Spleen (tissue), 11 donors: ENCODE measurements at regions not wholly inside any gene's neighbourhood (a gene's known extent, or its start where the extent isn't known, plus 50 kb on each side); places are given as distances from the start of the nearest gene placed in this dataset.
"Not testable (repeated sequence)": the region's sequence is repeated elsewhere in the genome, so short reads cannot be mapped to it uniquely, and the experiment has no call there.

ENCODE experiments used
- DNase-seq: peaks from one replicate; pipeline ENCODE4 v3.0.0-alpha.2; 2020
- H3K27ac ChIP-seq, 8 donors: fragments of 200-600 bp; sonication (generic) in 7 of 8; 1 replicate in 4 of 8; 2 replicates in 4 of 8; pipeline versions ENCODE4 v1.5.0 to v1.8.0; 2016 to 2021; ENCODE audit warnings: inconsistent platforms in 4 of 8, mild to moderate bottlenecking in 4 of 8, moderate library complexity in 1 of 8
- H3K27me3 ChIP-seq, 7 donors: fragments of 200-600 bp; sonication (generic) in 6 of 7; replicated peaks in 1 of 7; 1 replicate in 4 of 7; 2 replicates in 3 of 7; pipeline versions ENCODE4 v1.5.0 to v1.8.0; 2016 to 2021; ENCODE audit warnings: inconsistent platforms in 3 of 7, mild to moderate bottlenecking in 1 of 7
- H3K36me3 ChIP-seq, 6 donors: fragments of 200-600 bp; sonication (generic) in 5 of 6; 1 replicate in 4 of 6; 2 replicates in 2 of 6; pipeline versions ENCODE4 v1.5.0 to v1.8.0; 2016 to 2021; ENCODE audit warnings: inconsistent platforms in 2 of 6
- H3K4me1 ChIP-seq, 6 donors: fragments of 200-600 bp; sonication (generic) in 5 of 6; 1 replicate in 3 of 6; 2 replicates in 3 of 6; pipeline versions ENCODE4 v1.5.0 to v1.8.0; 2016 to 2021; ENCODE audit warnings: inconsistent platforms in 3 of 6
- H3K4me3 ChIP-seq, 8 donors: fragments of 200-600 bp; sonication (generic) in 7 of 8; 1 replicate in 4 of 8; 2 replicates in 4 of 8; pipeline versions ENCODE4 v1.5.0 to v1.8.0; 2016 to 2021; ENCODE audit warnings: inconsistent platforms in 4 of 8, mild to moderate bottlenecking in 4 of 8, moderate library complexity in 2 of 8
- H3K9me3 ChIP-seq, 8 donors: fragments of 200-600 bp; sonication (generic) in 7 of 8; 1 replicate in 4 of 8; 2 replicates in 4 of 8; pipeline versions ENCODE4 v1.5.0 to v1.8.0; 2016 to 2021; ENCODE audit warnings: inconsistent platforms in 4 of 8
- CTCF ChIP-seq, 11 experiments: fragments of 200-600 bp in 7 of 11; fragments of 450-650 bp in 4 of 11; sonication (generic) in 4 of 11; IDR thresholded peaks in 8 of 11; conservative IDR thresholded peaks in 3 of 11; 1 replicate in 7 of 11; 2 replicates in 4 of 11; pipeline versions ENCODE4 v1.4.0 to v1.8.0; 2016 to 2021; ENCODE audit warnings: antibody characterized with exemption in 11 of 11, inconsistent platforms in 4 of 11, mild to moderate bottlenecking in 1 of 11
- POLR2A ChIP-seq, 3 donors: fragments of 450-650 bp; IDR thresholded peaks; one replicate each; pipeline ENCODE4 v1.5.1; 2017; ENCODE audit warnings: antibody characterized with exemption in 3 of 3, mild to moderate bottlenecking in 1 of 3
- POLR2AphosphoS5 ChIP-seq, 3 donors: sonication (generic); formaldehyde crosslinking; IDR thresholded peaks; one replicate each; pipeline ENCODE4 v1.5.1; 2017; ENCODE audit warnings: antibody characterized with exemption in 3 of 3
- WGBS, 5 donors: extraction: QIAGEN DNeasy Blood & Tissue Kit in 3 of 5; methylation state at CpG; one replicate each; pipeline versions ENCODE4 v1.1.5 to v1.1.7; 2013 to 2018; 5-methylcytosine and 5-hydroxymethylcytosine counted together
- intact Hi-C: fragments of 100-400 bp; cut with DNase I; formaldehyde crosslinking; loops from one replicate; pipeline ENCODE4 v1.15.0; 2023; ENCODE audit warnings: low total_unique reads
- donor health status: healthy with polysubstance abuse.
- donor health status: DM: no; HTN: no; CAD: no; lungs with moderate emphysema.
- donor health status: DM: no; HTN: no; CAD: no.
- donor health status: Bipolar disorder and iron deficiency.
- donor health status: healthy.
- donor health status: DM: no; HTN: no; CAD: no.
- donor health status: DM: yes; HTN: yes; CAD: no.

GRCh38 chr18:51355841-51356240, 158.4 kb upstream of the MEX3C start:
- no peak overlapping the region for H3K4me3 ChIP-seq
- H3K9me3 ChIP-seq: no peaks in the 10 kb centered on the region
- peaks cover 0 to 3% (median 0%) of the 10 kb centered on the region in 7 donors for H3K27me3 ChIP-seq
- no peak for DNase-seq
- H3K36me3 ChIP-seq: no peaks in the 10 kb centered on the region
- no peak for TF ChIP-seq POLR2AphosphoS5 (IDR thresholded peaks at IDR 0.05)
- TF ChIP-seq POLR2A (IDR thresholded peaks at IDR 0.05): no peak
- TF ChIP-seq CTCF (IDR thresholded peaks at IDR 0.05 in 8 of 11, conservative IDR thresholded peaks at IDR 0.05 in 3 of 11): no peak
- WGBS, 5 donors: 59 to 71% (median 64%) methylated on average over 2 of the region's 2 CpGs
- H3K4me1 ChIP-seq: peaks cover 0 to 1% (median under 1%) of the 10 kb centered on the region in 6 donors
- no peak overlapping the region for H3K27ac ChIP-seq
- intact Hi-C loops: no loop called here

GRCh38 chr18:51360301-51360700, 162.8 kb upstream of the MEX3C start:
- H3K36me3 ChIP-seq, intact Hi-C loops, H3K9me3 ChIP-seq, H3K27me3 ChIP-seq, H3K4me3 ChIP-seq, H3K27ac ChIP-seq, DNase-seq: not testable (repeated sequence)
- WGBS, 5 donors: 77 to 97% (median 88%) methylated on average over 7 to 10 of the region's 10 CpGs
- H3K4me1 ChIP-seq: peaks cover 4 to 15% (median 10%) of the 10 kb centered on the region in 6 donors

- no peaks in the 10 kb centered on the region for H3K9me3 ChIP-seq
- peaks cover 4 to 15% (median 10%) of the 10 kb centered on the region in 6 donors for H3K4me1 ChIP-seq
- H3K4me3 ChIP-seq: no peak overlapping the region
- H3K36me3 ChIP-seq: no peaks in the 10 kb centered on the region
- no peak for DNase-seq
- intact Hi-C loops: no loop called here
- no peak for TF ChIP-seq CTCF (IDR thresholded peaks at IDR 0.05 in 8 of 11, conservative IDR thresholded peaks at IDR 0.05 in 3 of 11)
- TF ChIP-seq POLR2AphosphoS5 (IDR thresholded peaks at IDR 0.05): peak in 1 of 3 donors; percentile 73
- no peak for TF ChIP-seq POLR2A (IDR thresholded peaks at IDR 0.05)
- WGBS, 5 donors: 42 to 48% (median 45%) methylated on average over 6 of the region's 6 CpGs
- peaks cover 0 to 3% (median 0%) of the 10 kb centered on the region in 7 donors for H3K27me3 ChIP-seq
- peak overlapping the region in 4 of 8 donors; percentile 49 to 59 (median 52) for H3K27ac ChIP-seq
Observed at GRCh38 chr18:51361130-51361860, 163.8 kb upstream of the MEX3C start.

GRCh38 chr18:51363384-51363783, 165.9 kb upstream of the MEX3C start:
- DNase-seq: no peak
- Histone ChIP-seq H3K9me3 (no peaks in the 10 kb centered on the region), H3K27me3 (peaks cover 0 to 1% (median 0%) of the 10 kb centered on the region in 7 donors), H3K36me3 (no peaks in the 10 kb centered on the region), H3K4me1 (peaks cover 4 to 15% (median 10%) of the 10 kb centered on the region in 6 donors), H3K27ac (no peak overlapping the region), H3K4me3 (no peak overlapping the region)
- WGBS, 5 donors: 44 to 74% (median 57%) methylated on average over 1 of the region's 1 CpG
- intact Hi-C loops: no loop called here
- TF ChIP-seq POLR2A (IDR thresholded peaks at IDR 0.05): no peak
- TF ChIP-seq CTCF (IDR thresholded peaks at IDR 0.05 in 8 of 11, conservative IDR thresholded peaks at IDR 0.05 in 3 of 11): no peak
- TF ChIP-seq POLR2AphosphoS5 (IDR thresholded peaks at IDR 0.05): no peak
